ENCODE measurements at regions not wholly inside any gene's neighbourhood (a gene's known extent, or its start where the extent isn't known, plus 50 kb on each side); places are given as distances from the start of the nearest gene placed in this dataset.
"Not testable (repeated sequence)": the region's sequence is repeated elsewhere in the genome, so short reads cannot be mapped to it uniquely, and the experiment has no call there.

DNA sequence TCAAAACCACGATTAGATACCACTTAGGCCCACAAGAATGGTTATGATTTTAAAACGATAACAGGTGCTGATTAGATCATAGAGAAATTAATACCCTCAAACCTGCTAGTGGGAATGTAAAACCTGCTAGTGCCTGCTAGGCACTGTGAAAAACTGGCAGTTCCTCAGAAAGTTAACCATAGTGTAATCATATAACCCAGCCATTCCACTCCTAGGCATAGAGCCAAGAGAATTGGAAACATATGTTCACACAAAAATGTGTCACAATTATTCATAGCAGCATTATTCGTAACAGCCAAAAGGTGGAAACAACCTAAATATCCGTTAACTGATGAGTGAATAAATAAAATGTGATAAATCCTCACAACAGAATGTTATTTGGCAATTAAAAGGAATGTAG lies 122.2 kb upstream of the SYN3 start:
- intact Hi-C loops (cut with DNase I; ENCODE audit: low total_unique reads) = no loop called here
- 20 to 22% methylated on average over 4 of the region's 4 CpGs for WGBS, 2 donors
- no peak for TF ChIP-seq POLR2A (IDR thresholded peaks at IDR 0.05)
- no peak for TF ChIP-seq CTCF (IDR thresholded peaks at IDR 0.05)
- no peak overlapping the region for H3K4me3 ChIP-seq (ENCODE audit: low read depth, poor library complexity, severe bottlenecking)
- DNase-seq (ENCODE audit: low spot score in 2 of 2) = no peak

GRCh38 chr22:33167998-33168790 lies 110.0 kb upstream of the SYN3 start:
- no peak for TF ChIP-seq CTCF (IDR thresholded peaks at IDR 0.05)
- no peak for TF ChIP-seq POLR2A (IDR thresholded peaks at IDR 0.05)
- intact Hi-C loops (cut with DNase I; ENCODE audit: low total_unique reads) = no loop called here
- DNase-seq (ENCODE audit: low spot score in 2 of 2) = no peak
- H3K4me3 ChIP-seq (ENCODE audit: low read depth, poor library complexity, severe bottlenecking) = no peak overlapping the region
- 78 to 83% methylated on average over 4 of the region's 4 CpGs for WGBS, 2 donors

DNA sequence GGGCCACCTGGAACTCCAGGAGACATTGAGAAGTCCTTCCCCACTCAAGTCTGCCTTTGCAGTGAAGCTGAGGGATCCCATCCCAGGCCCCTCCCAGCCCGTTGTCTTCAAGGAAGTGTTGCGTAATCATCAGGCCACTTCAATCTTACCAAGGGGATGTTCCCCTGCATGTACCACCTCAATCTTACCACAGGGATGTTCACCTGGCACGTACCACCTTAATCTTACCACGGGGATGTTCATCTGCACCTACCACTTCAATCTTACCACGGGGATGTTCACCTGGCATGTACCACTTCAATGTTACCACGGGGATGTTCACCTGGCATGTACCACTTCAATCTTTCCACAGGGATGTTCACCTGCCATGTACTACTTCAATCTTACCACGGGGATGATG lies 108.0 kb upstream of the SYN3 start:
- TF ChIP-seq POLR2A (IDR thresholded peaks at IDR 0.05) = no peak
- TF ChIP-seq CTCF (IDR thresholded peaks at IDR 0.05) = no peak
- no peak for DNase-seq (ENCODE audit: low spot score in 2 of 2)
- intact Hi-C loops (cut with DNase I; ENCODE audit: low total_unique reads) = no loop called here
- no peak overlapping the region for H3K4me3 ChIP-seq (ENCODE audit: low read depth, poor library complexity, severe bottlenecking)
- WGBS, 2 donors = 71 to 74% methylated on average over 7 of the region's 7 CpGs

- 70 to 78% methylated on average over 4 of the region's 4 CpGs for WGBS, 2 donors
- no peak for TF ChIP-seq CTCF (IDR thresholded peaks at IDR 0.05)
- no peak for TF ChIP-seq POLR2A (IDR thresholded peaks at IDR 0.05)
- H3K4me3 ChIP-seq (ENCODE audit: low read depth, poor library complexity, severe bottlenecking) = no peak overlapping the region
- no peak for DNase-seq (ENCODE audit: low spot score in 2 of 2)
- intact Hi-C loops (cut with DNase I; ENCODE audit: low total_unique reads) = no loop called here
Measured at GRCh38 chr22:33163815-33164214, 105.6 kb upstream of the SYN3 start.

GRCh38 chr22:33162196-33162595 lies 104.0 kb upstream of the SYN3 start:
- 19 to 32% methylated on average over 3 of the region's 3 CpGs for WGBS, 2 donors
- H3K4me3 ChIP-seq (ENCODE audit: low read depth, poor library complexity, severe bottlenecking) = no peak overlapping the region
- no peak for TF ChIP-seq CTCF (IDR thresholded peaks at IDR 0.05)
- no peak for TF ChIP-seq POLR2A (IDR thresholded peaks at IDR 0.05)
- intact Hi-C loops (cut with DNase I; ENCODE audit: low total_unique reads) = no loop called here
- no peak for DNase-seq (ENCODE audit: low spot score in 2 of 2)

- H3K4me3 ChIP-seq (ENCODE audit: low read depth, poor library complexity, severe bottlenecking) = no peak overlapping the region
- intact Hi-C loops (cut with DNase I; ENCODE audit: low total_unique reads) = no loop called here
- DNase-seq (ENCODE audit: low spot score in 2 of 2) = no peak
- WGBS, 2 donors = 92 to 94% methylated on average over 1 of the region's 1 CpG
- no peak for TF ChIP-seq POLR2A (IDR thresholded peaks at IDR 0.05)
- no peak for TF ChIP-seq CTCF (IDR thresholded peaks at IDR 0.05)
Measured at GRCh38 chr22:33160525-33160924, 102.3 kb upstream of the SYN3 start.

GRCh38 chr22:33154967-33155366 lies 96.8 kb upstream of the SYN3 start:
- WGBS, 2 donors = 52 to 65% methylated on average over 1 of the region's 1 CpG
- H3K4me3 ChIP-seq (ENCODE audit: low read depth, poor library complexity, severe bottlenecking); DNase-seq (ENCODE audit: low spot score in 2 of 2); intact Hi-C loops (cut with DNase I; ENCODE audit: low total_unique reads): not testable (repeated sequence)
